HEK293 (cell line): ENCODE measurements at regions not wholly inside any gene's neighbourhood (a gene's known extent, or its start where the extent isn't known, plus 50 kb on each side); places are given as distances from the start of the nearest gene placed in this dataset.

Experiments
- CTCF ChIA-PET: fragments of 350-600 bp; formaldehyde crosslinking; extraction: SDS; loops from one replicate; lab custom pipeline; 2021; ENCODE audit warnings: antibody characterized with exemption; lab: Yijun Ruan, JAX
- POLR2A ChIA-PET: fragments of 300-600 bp; formaldehyde crosslinking; extraction: SDS; loops from one replicate; lab custom pipeline; 2020; ENCODE audit warnings: antibody characterized with exemption, inconsistent platforms; lab: Yijun Ruan, JAX
- H3K27ac ChIP-seq: fragments of 200-500 bp; sonication (Bioruptor generic); 2 replicates; pipeline ENCODE4 v1.5.1; 2014; ENCODE audit warnings: low read depth, low read length, control low read depth, inconsistent platforms; ENCODE audit errors: extremely low read depth
- H3K36me3 ChIP-seq, 2 experiments: fragments of 200-500 bp in 1 of 2; sonication (Bioruptor generic) in 1 of 2; 1 replicate in 1 of 2; 2 replicates in 1 of 2; pipeline ENCODE4 v1.5.1; 2014 to 2017; ENCODE audit warnings: inconsistent platforms in 2 of 2, low read length in 2 of 2; ENCODE audit not compliant: control insufficient read depth in 2 of 2, insufficient read depth in 1 of 2
- H3K4me1 ChIP-seq: fragments of 200-500 bp; sonication (Bioruptor generic); 2 replicates; pipeline ENCODE4 v1.5.1; 2014; ENCODE audit warnings: mild to moderate bottlenecking, low read length, inconsistent platforms; ENCODE audit not compliant: control insufficient read depth, insufficient read depth
- H3K4me3 ChIP-seq: 2 replicates; pipeline ENCODE4 v1.5.1; 2011; ENCODE audit warnings: low read depth, mild to moderate bottlenecking, control low read depth, low read length, moderate library complexity
- H3K9me3 ChIP-seq: fragments of 200-500 bp; sonication (Bioruptor generic); 2 replicates; pipeline ENCODE4 v1.5.1; 2014; ENCODE audit warnings: low read depth, low read length, inconsistent platforms; ENCODE audit not compliant: control insufficient read depth, insufficient read depth
- HOXC10 ChIP-seq: sonication (generic); formaldehyde crosslinking; IDR thresholded peaks from 2 replicates; pipeline ENCODE4 v1.8.1; 2023; ENCODE audit warnings: mild to moderate bottlenecking, missing genetic modification reagents
- KLF9 ChIP-seq: fragments of 450-650 bp; formaldehyde crosslinking; IDR thresholded peaks from 2 replicates; pipeline ENCODE4 v1.5.1; 2016; ENCODE audit warnings: missing biosample characterization, missing genetic modification characterization, low read depth
- MYNN ChIP-seq: fragments of 450-650 bp; formaldehyde crosslinking; IDR thresholded peaks from 2 replicates; pipeline ENCODE4 v1.5.1; 2016; ENCODE audit warnings: missing biosample characterization, missing genetic modification characterization, borderline replicate concordance
- ZEB2 ChIP-seq: fragments of 450-650 bp; formaldehyde crosslinking; IDR thresholded peaks from 2 replicates; pipeline ENCODE4 v1.5.1; 2016; ENCODE audit warnings: missing biosample characterization, missing genetic modification characterization
- ZNF146 ChIP-seq: fragments of 450-650 bp; formaldehyde crosslinking; IDR thresholded peaks from 2 replicates; pipeline ENCODE4 v1.5.1; 2016; ENCODE audit warnings: missing biosample characterization, missing genetic modification characterization
- ZNF155 ChIP-seq: fragments of 450-650 bp; formaldehyde crosslinking; IDR thresholded peaks from 2 replicates; pipeline ENCODE4 v1.5.1; 2016; ENCODE audit warnings: missing biosample characterization, missing genetic modification characterization
- ZNF239 ChIP-seq: fragments of 450-650 bp; formaldehyde crosslinking; IDR thresholded peaks from 2 replicates; pipeline ENCODE4 v1.5.1; 2016; ENCODE audit warnings: missing biosample characterization, missing genetic modification characterization
- ZNF266 ChIP-seq: fragments of 450-650 bp; formaldehyde crosslinking; IDR thresholded peaks from 2 replicates; pipeline ENCODE4 v1.5.1; 2016; ENCODE audit warnings: missing biosample characterization, missing genetic modification characterization, low read depth
- ZNF274 ChIP-seq, 2 experiments: fragments of 200-500 bp in 1 of 2; fragments of 450-650 bp in 1 of 2; sonication (Bioruptor generic) in 1 of 2; formaldehyde crosslinking in 1 of 2; IDR thresholded peaks; 2 replicates each; pipeline versions ENCODE4 v1.5.1 to v1.6.1; 2014 to 2016; ENCODE audit warnings: borderline replicate concordance in 1 of 2, inconsistent platforms in 1 of 2, low read length in 1 of 2, missing biosample characterization in 1 of 2, missing genetic modification characterization in 1 of 2
- ZNF292 ChIP-seq: fragments of 450-650 bp; formaldehyde crosslinking; IDR thresholded peaks from 2 replicates; pipeline ENCODE4 v1.5.1; 2016; ENCODE audit warnings: low read depth, missing biosample characterization, missing genetic modification characterization, borderline replicate concordance
- ZNF404 ChIP-seq: fragments of 450-650 bp; formaldehyde crosslinking; IDR thresholded peaks from 2 replicates; pipeline ENCODE4 v1.5.1; 2017; ENCODE audit warnings: missing biosample characterization, missing genetic modification characterization
- ZNF544 ChIP-seq: fragments of 450-650 bp; formaldehyde crosslinking; IDR thresholded peaks from 2 replicates; pipeline ENCODE4 v1.5.0; 2017; ENCODE audit warnings: missing biosample characterization, missing genetic modification characterization
- ZNF548 ChIP-seq: fragments of 450-650 bp; formaldehyde crosslinking; IDR thresholded peaks from 2 replicates; pipeline ENCODE4 v1.5.1; 2016; ENCODE audit warnings: missing biosample characterization, missing genetic modification characterization
- ZNF561 ChIP-seq: fragments of 450-650 bp; IDR thresholded peaks from 2 replicates; pipeline ENCODE4 v1.5.1; 2018; ENCODE audit warnings: missing biosample characterization, missing genetic modification characterization, borderline replicate concordance
- ZNF830 ChIP-seq: fragments of 450-650 bp; IDR thresholded peaks from 2 replicates; pipeline ENCODE4 v1.5.0; 2018; ENCODE audit warnings: missing biosample characterization, missing genetic modification characterization, low read depth, mild to moderate bottlenecking, moderate library complexity
- TF ChIP-seq, protein P1 (sequence below): fragments of 450-650 bp; IDR thresholded peaks from 2 replicates; pipeline ENCODE4 v1.5.1; 2018; ENCODE audit warnings: missing biosample characterization, missing genetic modification characterization
- TF ChIP-seq, protein P2 (sequence below): fragments of 450-650 bp; formaldehyde crosslinking; IDR thresholded peaks from 2 replicates; pipeline ENCODE4 v1.5.1; 2016; ENCODE audit warnings: missing biosample characterization, missing genetic modification characterization
- TF ChIP-seq, protein P3 (sequence below): fragments of 450-650 bp; formaldehyde crosslinking; IDR thresholded peaks from 2 replicates; pipeline ENCODE4 v1.5.1; 2016; ENCODE audit warnings: missing biosample characterization, missing genetic modification characterization
- TF ChIP-seq, protein P4 (sequence below): fragments of 450-650 bp; formaldehyde crosslinking; conservative IDR thresholded peaks from 2 replicates; pipeline ENCODE4 v1.5.1; 2016; ENCODE audit warnings: low read depth, missing biosample characterization, missing genetic modification characterization
- TF ChIP-seq, protein P5 (sequence below): fragments of 450-650 bp; formaldehyde crosslinking; IDR thresholded peaks from 2 replicates; pipeline ENCODE4 v1.5.1; 2016; ENCODE audit warnings: missing biosample characterization, missing genetic modification characterization

DNA sequence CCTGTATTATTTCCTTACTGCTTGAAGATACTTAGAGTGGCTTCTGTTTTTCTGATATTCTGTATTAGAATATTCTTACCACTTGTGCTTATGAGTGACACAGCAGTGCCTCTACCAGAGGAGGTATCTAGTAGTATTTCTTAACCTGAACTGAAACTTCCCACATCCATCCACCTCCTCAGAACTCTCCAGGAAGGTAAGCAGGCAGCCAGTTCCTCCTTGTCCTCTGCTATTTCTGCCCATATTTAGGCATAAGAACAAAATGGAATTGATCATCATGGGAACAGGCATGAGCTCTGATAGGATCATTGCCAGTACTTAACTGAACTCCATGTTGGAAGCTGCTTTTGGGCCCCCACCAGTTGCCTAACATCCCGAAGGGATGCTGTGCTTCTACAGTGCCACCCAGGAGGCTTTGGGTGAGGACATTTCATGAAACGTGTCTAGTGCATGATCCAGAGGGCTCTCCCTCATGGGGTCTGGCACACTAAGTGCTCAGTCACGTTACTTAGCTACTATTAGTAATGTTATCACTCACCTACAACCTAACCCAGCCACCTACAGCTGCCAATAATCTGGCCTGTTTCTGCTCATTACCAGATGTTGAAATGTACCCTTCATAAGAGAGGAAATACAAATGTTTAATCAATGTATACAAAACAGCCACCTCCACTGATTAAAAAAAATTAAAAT, 520.7 kb downstream of the EIPR1 start:
- H3K36me3 ChIP-seq: no peaks in the 10 kb centered on the region
- no peak overlapping the region for H3K4me3 ChIP-seq
- POLR2A ChIA-PET: no interaction called here
- TF ChIP-seq ZNF266: no peak
- TF ChIP-seq, protein P1, sequence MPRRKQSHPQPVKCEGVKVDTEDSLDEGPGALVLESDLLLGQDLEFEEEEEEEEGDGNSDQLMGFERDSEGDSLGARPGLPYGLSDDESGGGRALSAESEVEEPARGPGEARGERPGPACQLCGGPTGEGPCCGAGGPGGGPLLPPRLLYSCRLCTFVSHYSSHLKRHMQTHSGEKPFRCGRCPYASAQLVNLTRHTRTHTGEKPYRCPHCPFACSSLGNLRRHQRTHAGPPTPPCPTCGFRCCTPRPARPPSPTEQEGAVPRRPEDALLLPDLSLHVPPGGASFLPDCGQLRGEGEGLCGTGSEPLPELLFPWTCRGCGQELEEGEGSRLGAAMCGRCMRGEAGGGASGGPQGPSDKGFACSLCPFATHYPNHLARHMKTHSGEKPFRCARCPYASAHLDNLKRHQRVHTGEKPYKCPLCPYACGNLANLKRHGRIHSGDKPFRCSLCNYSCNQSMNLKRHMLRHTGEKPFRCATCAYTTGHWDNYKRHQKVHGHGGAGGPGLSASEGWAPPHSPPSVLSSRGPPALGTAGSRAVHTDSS (tag by site-specific recombination): no peak
- no peak for TF ChIP-seq ZNF239 (tag by site-specific recombination)
- no peak for TF ChIP-seq HOXC10
- TF ChIP-seq, protein P2, sequence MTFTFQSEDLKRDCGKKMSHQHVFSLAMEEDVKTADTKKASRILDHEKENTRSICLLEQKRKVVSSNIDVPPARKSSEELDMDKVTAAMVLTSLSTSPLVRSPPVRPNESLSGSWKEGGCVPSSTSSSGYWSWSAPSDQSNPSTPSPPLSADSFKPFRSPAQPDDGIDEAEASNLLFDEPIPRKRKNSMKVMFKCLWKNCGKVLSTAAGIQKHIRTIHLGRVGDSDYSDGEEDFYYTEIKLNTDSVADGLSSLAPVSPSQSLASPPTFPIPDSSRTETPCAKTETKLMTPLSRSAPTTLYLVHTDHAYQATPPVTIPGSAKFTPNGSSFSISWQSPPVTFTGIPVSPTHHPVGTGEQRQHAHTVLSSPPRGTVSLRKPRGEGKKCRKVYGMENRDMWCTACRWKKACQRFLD (tag by site-specific recombination): no peak
- TF ChIP-seq ZNF548 (tag by site-specific recombination): no peak
- no peak for TF ChIP-seq ZNF544
- TF ChIP-seq, protein P3, sequence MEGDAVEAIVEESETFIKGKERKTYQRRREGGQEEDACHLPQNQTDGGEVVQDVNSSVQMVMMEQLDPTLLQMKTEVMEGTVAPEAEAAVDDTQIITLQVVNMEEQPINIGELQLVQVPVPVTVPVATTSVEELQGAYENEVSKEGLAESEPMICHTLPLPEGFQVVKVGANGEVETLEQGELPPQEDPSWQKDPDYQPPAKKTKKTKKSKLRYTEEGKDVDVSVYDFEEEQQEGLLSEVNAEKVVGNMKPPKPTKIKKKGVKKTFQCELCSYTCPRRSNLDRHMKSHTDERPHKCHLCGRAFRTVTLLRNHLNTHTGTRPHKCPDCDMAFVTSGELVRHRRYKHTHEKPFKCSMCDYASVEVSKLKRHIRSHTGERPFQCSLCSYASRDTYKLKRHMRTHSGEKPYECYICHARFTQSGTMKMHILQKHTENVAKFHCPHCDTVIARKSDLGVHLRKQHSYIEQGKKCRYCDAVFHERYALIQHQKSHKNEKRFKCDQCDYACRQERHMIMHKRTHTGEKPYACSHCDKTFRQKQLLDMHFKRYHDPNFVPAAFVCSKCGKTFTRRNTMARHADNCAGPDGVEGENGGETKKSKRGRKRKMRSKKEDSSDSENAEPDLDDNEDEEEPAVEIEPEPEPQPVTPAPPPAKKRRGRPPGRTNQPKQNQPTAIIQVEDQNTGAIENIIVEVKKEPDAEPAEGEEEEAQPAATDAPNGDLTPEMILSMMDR (tag by site-specific recombination): no peak
- no peak for TF ChIP-seq ZNF404 (tag by site-specific recombination)
- no peak for TF ChIP-seq ZEB2 (tag by site-specific recombination)
- no peak for TF ChIP-seq ZNF146 (tag by site-specific recombination)
- TF ChIP-seq MYNN (tag by site-specific recombination): no peak
- no peak for TF ChIP-seq ZNF830 (tag by site-specific recombination)
- TF ChIP-seq KLF9 (tag by site-specific recombination): no peak
- TF ChIP-seq, protein P4, sequence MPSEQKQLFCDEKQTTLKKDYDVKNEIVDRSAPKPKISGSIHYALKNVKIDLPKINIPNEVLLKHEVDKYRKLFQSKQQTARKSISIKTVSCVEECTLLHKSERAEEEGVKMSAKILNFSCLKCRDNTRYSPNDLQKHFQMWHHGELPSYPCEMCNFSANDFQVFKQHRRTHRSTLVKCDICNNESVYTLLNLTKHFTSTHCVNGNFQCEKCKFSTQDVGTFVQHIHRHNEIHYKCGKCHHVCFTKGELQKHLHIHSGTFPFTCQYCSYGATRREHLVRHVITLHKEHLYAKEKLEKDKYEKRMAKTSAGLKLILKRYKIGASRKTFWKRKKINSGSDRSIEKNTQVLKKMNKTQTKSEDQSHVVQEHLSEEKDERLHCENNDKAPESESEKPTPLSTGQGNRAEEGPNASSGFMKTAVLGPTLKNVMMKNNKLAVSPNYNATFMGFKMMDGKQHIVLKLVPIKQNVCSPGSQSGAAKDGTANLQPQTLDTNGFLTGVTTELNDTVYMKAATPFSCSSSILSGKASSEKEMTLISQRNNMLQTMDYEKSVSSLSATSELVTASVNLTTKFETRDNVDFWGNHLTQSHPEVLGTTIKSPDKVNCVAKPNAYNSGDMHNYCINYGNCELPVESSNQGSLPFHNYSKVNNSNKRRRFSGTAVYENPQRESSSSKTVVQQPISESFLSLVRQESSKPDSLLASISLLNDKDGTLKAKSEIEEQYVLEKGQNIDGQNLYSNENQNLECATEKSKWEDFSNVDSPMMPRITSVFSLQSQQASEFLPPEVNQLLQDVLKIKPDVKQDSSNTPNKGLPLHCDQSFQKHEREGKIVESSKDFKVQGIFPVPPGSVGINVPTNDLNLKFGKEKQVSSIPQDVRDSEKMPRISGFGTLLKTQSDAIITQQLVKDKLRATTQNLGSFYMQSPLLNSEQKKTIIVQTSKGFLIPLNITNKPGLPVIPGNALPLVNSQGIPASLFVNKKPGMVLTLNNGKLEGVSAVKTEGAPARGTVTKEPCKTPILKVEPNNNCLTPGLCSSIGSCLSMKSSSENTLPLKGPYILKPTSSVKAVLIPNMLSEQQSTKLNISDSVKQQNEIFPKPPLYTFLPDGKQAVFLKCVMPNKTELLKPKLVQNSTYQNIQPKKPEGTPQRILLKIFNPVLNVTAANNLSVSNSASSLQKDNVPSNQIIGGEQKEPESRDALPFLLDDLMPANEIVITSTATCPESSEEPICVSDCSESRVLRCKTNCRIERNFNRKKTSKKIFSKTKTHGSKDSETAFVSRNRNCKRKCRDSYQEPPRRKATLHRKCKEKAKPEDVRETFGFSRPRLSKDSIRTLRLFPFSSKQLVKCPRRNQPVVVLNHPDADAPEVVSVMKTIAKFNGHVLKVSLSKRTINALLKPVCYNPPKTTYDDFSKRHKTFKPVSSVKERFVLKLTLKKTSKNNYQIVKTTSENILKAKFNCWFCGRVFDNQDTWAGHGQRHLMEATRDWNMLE (tag by site-specific recombination): no peak
- TF ChIP-seq ZNF274 (IDR thresholded peaks at IDR 0.05; ENCODE audit: low read length): no peak
- TF ChIP-seq ZNF274 (tag by site-specific recombination; IDR thresholded peaks at IDR 0.05; ENCODE audit: borderline replicate concordance): no peak
- TF ChIP-seq ZNF155 (tag by site-specific recombination): no peak
- no peak for TF ChIP-seq ZNF292 (tag by site-specific recombination)
- no peak for TF ChIP-seq ZNF561
- TF ChIP-seq, protein P5, sequence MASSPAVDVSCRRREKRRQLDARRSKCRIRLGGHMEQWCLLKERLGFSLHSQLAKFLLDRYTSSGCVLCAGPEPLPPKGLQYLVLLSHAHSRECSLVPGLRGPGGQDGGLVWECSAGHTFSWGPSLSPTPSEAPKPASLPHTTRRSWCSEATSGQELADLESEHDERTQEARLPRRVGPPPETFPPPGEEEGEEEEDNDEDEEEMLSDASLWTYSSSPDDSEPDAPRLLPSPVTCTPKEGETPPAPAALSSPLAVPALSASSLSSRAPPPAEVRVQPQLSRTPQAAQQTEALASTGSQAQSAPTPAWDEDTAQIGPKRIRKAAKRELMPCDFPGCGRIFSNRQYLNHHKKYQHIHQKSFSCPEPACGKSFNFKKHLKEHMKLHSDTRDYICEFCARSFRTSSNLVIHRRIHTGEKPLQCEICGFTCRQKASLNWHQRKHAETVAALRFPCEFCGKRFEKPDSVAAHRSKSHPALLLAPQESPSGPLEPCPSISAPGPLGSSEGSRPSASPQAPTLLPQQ (tag by site-specific recombination): no peak
- no peaks in the 10 kb centered on the region for H3K4me1 ChIP-seq
- no peaks in the 10 kb centered on the region for H3K9me3 ChIP-seq
- no peak overlapping the region for H3K27ac ChIP-seq
- CTCF ChIA-PET: interaction anchor here (0.5 kb wide), 1 partner anchor 461 kb away, joined by 4 read pairs; no protein-coding TSS in a partner anchor
